Osteocyte (in vitro differentiated cells): ENCODE measurements at regions not wholly inside any gene's neighbourhood (a gene's known extent, or its start where the extent isn't known, plus 50 kb on each side); places are given as distances from the start of the nearest gene placed in this dataset.

Source experiments
- DNase-seq: peaks from one replicate; pipeline ENCODE4 v3.0.0; 2021; ENCODE audit warnings: mixed read lengths; ENCODE audit not compliant: unreplicated experiment; ENCODE audit errors: extremely low spot score
- H3K27ac Mint-ChIP-seq: one replicate; pipeline ENCODE4 v1.8.0; 2021; ENCODE audit warnings: mild to moderate bottlenecking, mixed read lengths; ENCODE audit not compliant: unreplicated experiment
- H3K27me3 Mint-ChIP-seq: one replicate; pipeline ENCODE4 v1.8.0; 2021; ENCODE audit warnings: mixed read lengths; ENCODE audit not compliant: unreplicated experiment
- H3K36me3 Mint-ChIP-seq: one replicate; pipeline ENCODE4 v1.8.0; 2021; ENCODE audit warnings: mixed read lengths; ENCODE audit not compliant: unreplicated experiment
- H3K4me1 Mint-ChIP-seq: one replicate; pipeline ENCODE4 v1.8.0; 2021; ENCODE audit warnings: mixed read lengths; ENCODE audit not compliant: unreplicated experiment
- H3K4me3 Mint-ChIP-seq: one replicate; pipeline ENCODE4 v1.8.0; 2021; ENCODE audit warnings: mild to moderate bottlenecking, moderate library complexity, mixed read lengths; ENCODE audit not compliant: unreplicated experiment
- H3K9me3 Mint-ChIP-seq: one replicate; pipeline ENCODE4 v1.8.0; 2021; ENCODE audit warnings: mixed read lengths; ENCODE audit not compliant: unreplicated experiment
- TF ChIP-seq, protein P1 (sequence below): fragments of 200-600 bp; sonication (generic); IDR thresholded peaks from 2 replicates; pipeline ENCODE4 v1.5.0; 2021; ENCODE audit warnings: antibody characterized with exemption, mild to moderate bottlenecking, moderate library complexity

DNA sequence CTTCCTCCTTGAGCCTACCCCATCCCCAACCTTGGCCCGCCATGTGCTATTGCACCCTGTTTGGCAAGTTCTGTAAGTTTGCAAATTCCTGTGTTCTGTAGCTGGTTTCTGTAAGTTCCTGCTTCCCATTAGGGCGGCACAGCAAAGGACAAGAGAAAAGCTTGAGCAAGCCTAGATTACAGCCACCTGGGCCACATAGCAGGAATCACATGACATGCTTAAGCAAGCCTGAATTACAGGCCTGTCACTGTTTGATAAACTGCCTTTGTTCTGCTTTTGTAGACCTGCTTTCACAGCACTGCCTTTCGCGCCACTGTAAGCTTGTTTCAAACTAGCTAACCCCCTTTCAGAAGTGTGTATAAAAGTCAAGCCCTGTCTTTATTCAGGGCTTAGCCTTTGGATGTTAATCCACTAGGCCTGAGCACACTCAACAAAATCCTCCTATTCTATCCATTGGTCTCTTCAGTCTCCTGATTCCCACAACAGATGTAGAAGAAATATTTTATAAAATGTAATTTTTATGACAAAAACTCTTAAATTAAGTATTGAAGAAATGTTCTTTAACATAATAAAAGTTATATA is 906.8 kb upstream of the NDST4 start:
- TF ChIP-seq, protein P1, sequence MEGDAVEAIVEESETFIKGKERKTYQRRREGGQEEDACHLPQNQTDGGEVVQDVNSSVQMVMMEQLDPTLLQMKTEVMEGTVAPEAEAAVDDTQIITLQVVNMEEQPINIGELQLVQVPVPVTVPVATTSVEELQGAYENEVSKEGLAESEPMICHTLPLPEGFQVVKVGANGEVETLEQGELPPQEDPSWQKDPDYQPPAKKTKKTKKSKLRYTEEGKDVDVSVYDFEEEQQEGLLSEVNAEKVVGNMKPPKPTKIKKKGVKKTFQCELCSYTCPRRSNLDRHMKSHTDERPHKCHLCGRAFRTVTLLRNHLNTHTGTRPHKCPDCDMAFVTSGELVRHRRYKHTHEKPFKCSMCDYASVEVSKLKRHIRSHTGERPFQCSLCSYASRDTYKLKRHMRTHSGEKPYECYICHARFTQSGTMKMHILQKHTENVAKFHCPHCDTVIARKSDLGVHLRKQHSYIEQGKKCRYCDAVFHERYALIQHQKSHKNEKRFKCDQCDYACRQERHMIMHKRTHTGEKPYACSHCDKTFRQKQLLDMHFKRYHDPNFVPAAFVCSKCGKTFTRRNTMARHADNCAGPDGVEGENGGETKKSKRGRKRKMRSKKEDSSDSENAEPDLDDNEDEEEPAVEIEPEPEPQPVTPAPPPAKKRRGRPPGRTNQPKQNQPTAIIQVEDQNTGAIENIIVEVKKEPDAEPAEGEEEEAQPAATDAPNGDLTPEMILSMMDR: no peak
- Mint-ChIP-seq H3K27ac (no peak overlapping the region), H3K27me3 (no peaks in the 10 kb centered on the region), H3K9me3 (peaks cover 42% of the 10 kb centered on the region), H3K36me3 (peaks cover 5% of the 10 kb centered on the region), H3K4me1 (no peaks in the 10 kb centered on the region), H3K4me3 (no peak overlapping the region)
- DNase-seq: no peak

DNA sequence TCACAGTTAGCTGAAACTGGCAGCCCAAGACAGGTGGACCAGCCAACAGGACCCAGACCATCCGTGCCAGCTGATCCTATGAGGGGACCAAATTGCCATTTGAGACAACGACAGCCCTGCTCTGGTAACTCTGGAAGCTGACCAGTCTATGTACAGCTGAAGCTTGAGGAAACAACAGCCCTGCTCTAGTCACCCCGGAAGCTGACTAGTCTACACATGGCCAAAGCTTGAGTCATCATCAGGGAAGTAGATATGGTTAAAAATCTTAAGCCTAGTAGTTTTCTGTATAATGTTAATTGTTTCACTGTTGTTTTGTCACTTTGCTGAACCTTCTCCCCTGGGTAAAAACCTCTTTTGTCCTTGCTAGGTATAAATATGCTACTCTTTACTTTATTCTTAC is 905.4 kb upstream of the NDST4 start:
- Mint-ChIP-seq H3K9me3 (peaks cover 48% of the 10 kb centered on the region), H3K27me3 (no peaks in the 10 kb centered on the region), H3K4me1 (no peaks in the 10 kb centered on the region), H3K27ac (no peak overlapping the region), H3K36me3 (peaks cover 8% of the 10 kb centered on the region), H3K4me3 (no peak overlapping the region)
- TF ChIP-seq, protein P1: no peak
- DNase-seq: no peak

DNA sequence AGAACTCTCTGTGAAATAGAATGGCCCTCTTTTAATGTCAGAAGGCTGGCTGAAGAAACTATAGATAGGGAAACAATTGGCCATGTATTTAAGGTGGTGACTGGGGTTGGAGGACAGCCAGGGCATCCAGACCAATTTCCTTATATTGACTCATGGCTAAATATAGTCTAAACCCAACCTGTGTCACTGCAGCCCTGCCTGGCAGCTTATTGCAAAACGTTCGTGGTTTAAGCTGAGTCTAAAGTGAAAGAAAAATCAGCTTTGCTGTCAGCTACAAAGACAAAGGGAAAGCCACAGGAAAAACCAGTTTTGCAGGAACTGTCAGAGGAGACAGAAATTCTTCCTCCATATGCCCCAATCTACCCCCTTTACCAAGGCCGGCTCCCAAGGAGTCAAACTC is 902.8 kb upstream of the NDST4 start:
- Mint-ChIP-seq H3K4me3 (no peak overlapping the region), H3K27ac (no peak overlapping the region), H3K4me1 (no peaks in the 10 kb centered on the region), H3K36me3 (peaks cover 8% of the 10 kb centered on the region), H3K27me3 (no peaks in the 10 kb centered on the region), H3K9me3 (peaks cover 52% of the 10 kb centered on the region)
- TF ChIP-seq, protein P1: no peak
- no peak for DNase-seq

DNA sequence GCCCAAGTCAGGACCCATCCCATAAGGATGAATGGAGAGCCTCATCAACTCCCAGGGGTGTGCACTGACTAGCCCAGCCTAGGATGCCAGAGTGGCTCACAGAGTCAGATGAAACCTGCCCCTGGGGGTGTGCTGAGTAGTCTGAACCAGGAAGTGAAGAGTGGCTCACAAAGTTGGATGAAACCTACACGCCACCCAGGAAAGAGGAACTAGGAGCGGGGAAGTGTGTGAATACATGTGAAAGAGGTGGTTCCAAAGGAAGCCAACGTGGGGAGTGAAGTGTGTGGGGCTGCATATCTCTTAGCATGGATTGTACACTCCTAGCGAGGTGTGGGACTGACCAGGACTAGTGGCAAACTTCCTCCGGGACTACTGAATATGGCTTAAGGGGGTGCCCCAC is 902.1 kb upstream of the NDST4 start:
- Mint-ChIP-seq H3K4me3 (no peak overlapping the region), H3K4me1 (no peaks in the 10 kb centered on the region), H3K27ac (no peak overlapping the region), H3K27me3 (no peaks in the 10 kb centered on the region), H3K36me3 (peaks cover 6% of the 10 kb centered on the region), H3K9me3 (peaks cover 47% of the 10 kb centered on the region)
- TF ChIP-seq, protein P1: no peak
- no peak for DNase-seq

DNA sequence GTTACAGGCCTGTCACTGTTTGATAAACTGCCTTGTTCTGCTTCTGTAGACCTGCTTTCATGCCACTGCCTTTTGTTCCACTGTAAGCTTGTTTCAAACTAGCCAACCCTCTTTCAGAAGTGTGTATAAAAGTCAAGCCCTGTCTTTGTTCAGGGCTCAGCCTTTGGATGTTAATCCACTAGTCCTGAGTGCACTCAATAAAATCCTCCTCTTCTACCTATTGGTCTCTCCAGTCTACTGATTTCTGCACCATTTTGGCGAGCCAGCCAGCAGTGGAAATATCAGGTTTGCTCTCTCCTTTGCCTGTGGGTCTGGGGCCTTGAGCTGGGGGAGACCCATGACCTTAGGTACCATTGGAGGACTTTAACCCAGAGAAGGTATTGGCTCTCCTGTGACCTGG is 901.6 kb upstream of the NDST4 start:
- no peak overlapping the region for H3K27ac Mint-ChIP-seq
- peaks cover 6% of the 10 kb centered on the region for H3K36me3 Mint-ChIP-seq
- H3K4me3 Mint-ChIP-seq: no peak overlapping the region
- DNase-seq: no peak
- TF ChIP-seq, protein P1: no peak
- no peaks in the 10 kb centered on the region for H3K27me3 Mint-ChIP-seq
- H3K9me3 Mint-ChIP-seq: peaks cover 42% of the 10 kb centered on the region
- H3K4me1 Mint-ChIP-seq: no peaks in the 10 kb centered on the region
